ENCODE measurements at regions not wholly inside any gene's neighbourhood (a gene's known extent, or its start where the extent isn't known, plus 50 kb on each side); places are given as distances from the start of the nearest gene placed in this dataset.
A peak's percentile ranks its signal among the peaks of the same experiment; 100 is the strongest.
"Not testable (repeated sequence)": the region's sequence is repeated elsewhere in the genome, so short reads cannot be mapped to it uniquely, and the experiment has no call there.

DNA sequence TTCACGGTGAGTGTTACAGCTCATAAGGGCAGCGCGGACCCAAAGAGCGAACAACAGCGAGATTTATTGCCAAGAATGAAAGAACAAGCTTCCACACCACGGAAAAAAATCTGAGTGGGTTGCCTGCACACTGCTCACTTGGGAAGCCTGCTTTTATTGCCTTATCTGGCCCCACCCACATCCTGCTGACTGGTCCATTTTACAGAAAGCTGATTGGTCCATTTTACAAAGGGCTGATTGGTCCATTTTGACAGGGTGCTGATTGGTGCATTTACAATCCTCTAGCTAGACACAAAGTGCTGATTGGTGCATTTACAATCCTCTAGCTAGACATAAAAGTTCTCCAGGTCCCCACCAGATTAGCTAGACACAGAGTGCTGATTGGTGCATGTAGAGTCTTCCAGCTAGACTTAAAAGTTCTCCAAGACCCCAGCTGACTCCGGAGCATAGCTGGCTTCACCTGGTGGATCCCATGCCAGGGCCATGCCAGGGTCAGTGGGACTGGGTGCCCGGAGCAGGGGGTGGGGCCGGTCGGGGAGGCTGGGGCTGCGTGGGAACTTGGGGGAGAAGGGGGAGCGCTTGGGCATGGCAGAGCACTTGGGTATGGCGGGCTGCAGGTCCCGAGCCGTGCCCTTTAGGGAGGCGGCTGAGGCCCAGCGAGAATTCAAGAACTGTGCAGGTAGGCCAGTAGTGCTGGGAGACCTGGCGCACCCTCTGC is 75.4 kb upstream of the ATP1A1 start:
- no peak for DNase-seq (ENCODE audit: low spot score)

DNA sequence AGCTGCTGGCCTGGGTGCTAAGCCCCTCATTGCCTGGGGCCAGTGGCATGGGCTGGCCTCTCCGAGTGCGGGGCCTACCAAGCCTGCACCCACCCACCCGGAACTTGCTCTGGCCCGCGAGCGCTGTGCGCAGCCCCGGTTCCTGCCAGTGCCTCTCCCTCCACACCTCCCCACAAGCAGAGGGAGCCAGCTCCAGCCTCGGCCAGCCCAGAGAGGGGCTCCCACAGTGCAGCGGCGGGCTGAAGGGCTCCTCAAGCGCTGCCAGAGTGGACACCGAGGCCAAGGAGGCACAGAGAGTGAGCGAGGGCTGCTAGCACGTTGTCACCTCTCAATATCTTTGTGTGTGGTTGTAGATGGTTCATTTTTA is 74.8 kb upstream of the ATP1A1 start:
- not testable (repeated sequence) for DNase-seq (ENCODE audit: low spot score)

DNA sequence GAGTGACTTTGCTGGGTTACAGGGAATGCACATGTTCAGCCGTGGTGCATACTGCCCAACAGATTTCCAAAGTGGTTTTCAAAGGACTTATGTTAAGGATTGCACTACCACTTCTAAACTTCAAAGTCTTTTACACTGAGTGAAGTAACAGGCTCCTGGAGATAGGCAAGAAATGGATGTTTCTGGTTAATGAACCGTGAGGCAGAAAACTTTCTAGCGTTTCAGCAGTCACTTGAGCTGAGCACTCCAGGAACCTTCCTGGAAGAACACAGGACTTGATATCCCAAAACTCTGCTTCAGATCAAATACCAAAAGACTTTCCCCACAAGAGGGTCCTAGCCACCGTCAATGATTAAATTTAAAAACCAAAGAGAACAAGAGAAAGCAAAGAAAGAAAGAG is 74.3 kb upstream of the ATP1A1 start:
- DNase-seq (ENCODE audit: low spot score), result no peak

DNA sequence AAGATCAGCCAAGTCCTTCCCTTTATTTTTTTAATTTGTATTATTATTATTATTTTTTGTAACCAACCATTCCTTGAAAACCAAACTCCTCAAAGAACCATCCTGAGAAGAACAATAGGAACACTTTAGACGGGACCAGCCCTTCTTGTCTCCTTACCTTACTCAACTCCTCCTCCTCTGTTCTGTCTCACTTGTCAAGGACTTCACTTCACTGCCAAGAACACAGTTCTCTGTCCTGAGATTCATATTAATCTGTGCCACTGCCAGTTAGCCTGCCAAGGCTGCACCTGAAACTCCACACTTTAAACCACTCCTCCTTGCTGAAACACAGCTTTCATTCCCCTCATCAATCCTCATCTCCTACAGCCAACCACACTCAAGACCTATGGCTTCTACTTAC is 73.8 kb upstream of the ATP1A1 start:
- no peak for DNase-seq (ENCODE audit: low spot score)

DNA sequence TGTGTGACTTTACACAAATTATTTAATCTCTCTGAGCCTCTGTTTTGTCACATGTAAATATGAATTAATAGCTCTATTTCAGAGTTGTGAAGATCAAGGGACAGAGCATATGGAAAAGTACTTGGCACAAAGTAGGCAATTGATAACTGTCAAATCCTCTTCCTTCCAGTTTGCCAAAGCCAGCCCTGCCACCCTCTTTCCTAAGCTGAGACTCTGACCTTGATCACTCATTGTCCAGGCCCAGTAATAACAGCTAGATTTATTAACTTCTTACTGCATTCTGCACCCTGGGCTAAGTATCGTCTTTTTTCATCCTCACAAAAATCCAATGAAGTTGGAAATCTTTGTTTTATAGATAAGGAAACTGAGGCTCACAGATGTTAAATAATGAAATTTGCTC is 70.8 kb upstream of the ATP1A1 start:
- no peak for DNase-seq (ENCODE audit: low spot score)

DNA sequence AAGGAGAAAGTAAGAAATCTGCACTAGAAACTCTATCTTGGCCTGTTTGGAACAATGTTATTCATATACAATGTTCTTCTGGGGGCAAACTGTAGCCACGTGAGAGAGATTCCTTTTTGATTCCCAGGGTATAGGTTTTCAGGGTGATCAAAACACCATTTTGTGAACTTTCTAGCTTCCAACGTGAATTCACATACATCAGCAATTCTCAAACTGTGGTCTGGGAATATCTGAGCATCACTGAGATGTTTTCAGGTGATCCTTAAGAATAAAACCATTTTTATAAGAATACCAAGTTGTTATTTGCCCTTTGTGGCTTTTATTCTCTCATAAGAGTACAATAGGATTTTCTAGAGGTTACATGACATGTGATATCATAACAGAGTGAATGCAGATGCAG is 66.9 kb upstream of the ATP1A1 start:
- no peak for DNase-seq (ENCODE audit: low spot score)

DNA sequence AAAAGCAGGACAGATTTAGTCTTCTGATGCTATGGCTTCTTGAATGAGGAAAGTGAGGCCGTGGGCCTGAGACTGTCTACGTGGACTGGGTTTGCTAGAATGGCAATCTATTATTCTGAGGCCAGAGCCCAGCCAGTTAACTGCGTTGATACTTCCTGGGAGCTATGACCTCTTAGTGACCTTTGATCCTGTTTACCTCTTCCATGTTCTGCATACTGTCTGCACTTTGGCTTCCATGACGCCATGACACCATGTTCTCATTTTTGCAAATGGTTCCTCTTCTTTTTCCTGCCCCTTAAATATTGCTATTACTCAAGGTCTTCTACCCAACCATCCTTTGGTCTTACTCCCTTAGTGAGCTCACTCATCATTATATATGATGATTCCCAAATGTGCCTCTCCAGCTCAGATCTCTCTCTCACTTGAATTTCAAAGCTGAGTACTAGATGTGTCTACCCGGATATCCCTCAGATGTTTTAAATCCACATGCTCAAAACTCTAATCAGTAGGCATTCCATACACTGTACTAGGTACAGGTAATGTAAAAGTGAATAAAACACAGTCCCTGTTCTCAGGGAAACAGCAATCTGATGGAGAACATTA is 66.1 kb upstream of the ATP1A1 start:
- DNase-seq (ENCODE audit: low spot score), result no peak

DNA sequence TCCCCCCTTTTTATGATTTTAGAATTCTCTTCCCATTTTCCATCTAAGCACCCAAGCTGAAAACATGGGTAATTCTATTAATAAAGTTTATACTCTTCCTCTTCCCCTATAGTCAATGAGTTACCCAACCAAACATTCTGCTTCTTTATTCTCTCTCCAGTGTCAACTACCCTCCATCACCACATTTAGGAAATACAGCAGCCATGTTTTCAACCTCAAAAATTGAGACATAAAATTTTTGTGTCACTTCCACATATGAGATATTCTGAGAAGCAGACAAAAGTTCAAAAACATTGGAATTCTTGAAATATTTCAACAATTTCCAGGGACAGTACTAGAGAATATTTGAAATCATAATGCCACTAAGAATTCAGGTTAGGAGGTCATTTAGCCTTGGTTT is 64.8 kb upstream of the ATP1A1 start:
- DNase-seq (ENCODE audit: low spot score), result no peak

DNA sequence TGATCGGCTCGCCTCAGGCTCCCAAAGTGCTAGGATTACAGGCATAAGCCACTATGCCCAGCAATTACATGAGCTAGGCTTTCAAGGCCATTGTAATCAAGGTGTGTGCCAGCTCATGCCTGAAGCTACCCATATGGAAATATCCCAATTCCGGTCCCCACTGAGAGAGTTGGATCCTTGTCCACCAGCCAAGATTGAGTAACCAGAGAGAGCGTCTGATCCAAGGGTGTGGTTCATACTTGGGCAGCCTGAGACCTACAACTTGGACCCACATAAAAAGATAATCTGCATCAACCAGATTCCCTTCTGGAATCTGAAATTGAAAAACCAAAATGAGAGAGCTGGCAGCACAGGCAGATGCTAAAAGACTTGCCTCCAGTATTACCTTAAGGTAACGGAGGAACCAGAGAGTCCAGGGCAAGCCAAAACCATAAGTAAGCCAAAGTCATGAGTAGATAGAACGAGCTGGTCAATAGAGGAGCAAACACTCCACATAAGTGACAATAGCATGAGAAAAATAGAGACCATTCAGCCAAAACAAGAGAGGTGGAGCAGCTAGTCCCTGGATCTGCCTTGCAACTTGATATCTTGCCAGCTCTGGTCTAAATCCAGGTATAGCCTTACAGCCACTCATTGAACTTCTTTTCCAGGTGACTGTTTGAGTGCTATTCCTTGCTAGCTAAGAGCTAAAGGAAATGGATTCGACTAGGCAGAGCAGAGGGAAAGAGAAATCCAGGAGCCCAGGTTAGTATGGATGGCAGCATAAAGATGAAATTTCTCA is 63.8 kb upstream of the ATP1A1 start:
- no peak for DNase-seq (ENCODE audit: low spot score)

DNA sequence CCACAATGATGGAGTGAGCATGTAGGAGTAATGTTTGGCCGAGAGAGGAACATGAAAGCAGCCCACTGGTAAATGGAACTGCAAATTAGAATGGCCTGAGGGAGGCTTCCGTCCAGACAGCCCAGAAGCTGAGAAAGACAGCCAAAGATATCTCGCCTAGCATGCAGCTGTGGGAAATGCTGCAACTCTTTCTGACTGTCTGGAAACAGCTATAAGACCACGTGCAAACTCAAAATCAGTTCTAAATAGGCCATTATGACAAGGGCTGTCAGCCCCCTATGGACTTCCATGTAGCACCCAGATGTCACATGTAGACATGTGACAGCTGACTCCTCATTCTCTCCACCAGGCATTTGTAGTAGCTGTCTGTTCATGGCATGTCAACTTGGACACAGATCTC is 62.9 kb upstream of the ATP1A1 start:
- no peak for DNase-seq (ENCODE audit: low spot score)

DNA sequence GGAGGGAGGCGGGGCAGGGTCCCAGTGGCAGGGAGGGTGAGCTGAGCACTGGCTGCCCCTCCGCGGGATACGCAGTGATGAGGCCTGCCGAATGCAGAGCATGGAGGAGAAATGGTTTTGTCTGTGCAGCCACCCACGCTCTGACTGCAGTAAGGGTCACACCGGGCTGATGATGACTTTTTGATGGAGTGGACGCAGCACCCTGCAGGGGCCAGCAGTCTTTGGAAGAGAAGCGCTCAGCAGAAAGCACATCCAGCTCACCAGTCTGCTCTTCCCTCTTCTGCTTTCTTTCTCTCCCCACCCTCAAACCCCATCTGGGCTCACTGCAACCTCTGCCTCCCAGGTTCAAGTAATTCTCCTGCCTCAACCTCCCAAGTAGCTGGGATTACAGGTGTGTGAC is 61.9 kb upstream of the ATP1A1 start:
- DNase-seq (ENCODE audit: low spot score), result no peak

DNA sequence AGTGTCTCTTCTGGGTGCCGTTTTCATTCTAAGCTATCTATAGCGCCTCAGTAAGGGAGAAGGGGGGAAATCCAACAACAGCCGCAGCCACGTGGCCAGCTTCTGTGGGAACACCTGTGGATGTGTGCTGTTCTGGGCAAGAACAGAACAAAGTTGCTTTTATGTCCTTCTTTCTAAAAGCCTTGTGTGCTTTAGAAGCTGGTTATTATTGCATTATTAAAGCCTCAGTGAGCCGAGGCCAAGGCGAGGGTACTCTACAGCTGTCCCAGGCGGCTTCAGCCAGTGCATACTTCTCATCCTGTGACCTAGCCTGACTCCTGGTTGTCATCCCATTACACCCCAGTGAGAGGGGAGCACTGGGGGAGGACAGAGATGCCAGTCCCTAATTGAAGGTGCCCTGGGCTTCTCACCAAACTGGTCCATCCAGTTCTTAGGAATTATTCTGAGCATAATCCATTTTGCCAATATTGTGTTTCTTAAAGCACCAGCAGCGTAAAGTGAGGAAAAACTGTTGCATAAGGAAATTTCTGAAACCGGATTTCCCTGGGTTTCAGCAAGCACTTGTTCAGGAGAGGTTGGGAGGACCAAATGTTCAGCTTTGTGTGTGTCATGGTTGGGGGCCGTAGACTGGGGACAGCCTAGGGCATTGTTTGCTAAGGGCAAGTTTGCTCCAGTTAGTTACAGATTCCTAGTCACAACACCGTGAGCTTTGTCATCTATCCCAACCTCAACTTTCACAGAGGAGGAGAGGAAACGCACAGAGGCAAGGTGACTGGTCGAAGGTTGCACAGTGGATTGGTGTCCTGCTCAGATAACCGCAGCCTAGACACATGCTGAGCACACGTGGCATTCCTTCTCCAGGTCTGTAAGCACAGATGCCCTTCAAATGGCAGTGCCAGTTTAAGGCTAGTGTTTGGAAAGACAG is 61.0 kb upstream of the ATP1A1 start:
- peak; percentile 28 for DNase-seq (ENCODE audit: low spot score)

DNA sequence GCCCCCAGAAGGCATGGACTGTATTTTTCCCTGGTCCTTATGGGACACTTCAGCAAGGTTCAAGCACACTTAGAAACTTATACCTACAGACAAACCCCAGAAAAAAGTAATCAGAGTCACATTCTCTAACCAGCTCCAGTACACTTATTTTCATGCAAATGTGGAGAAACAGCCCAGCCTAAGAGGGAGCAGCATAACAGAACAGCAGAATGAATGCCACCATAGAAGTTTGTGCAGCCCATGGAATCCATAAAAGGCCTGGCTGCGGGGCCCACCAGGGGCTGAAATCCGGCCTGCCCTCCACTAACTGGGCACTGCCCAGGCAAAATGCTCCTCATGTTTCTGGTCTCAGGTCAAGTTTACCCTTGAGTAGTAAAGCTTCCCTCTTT is 60.4 kb upstream of the ATP1A1 start:
- no peak for DNase-seq (ENCODE audit: low spot score)

DNA sequence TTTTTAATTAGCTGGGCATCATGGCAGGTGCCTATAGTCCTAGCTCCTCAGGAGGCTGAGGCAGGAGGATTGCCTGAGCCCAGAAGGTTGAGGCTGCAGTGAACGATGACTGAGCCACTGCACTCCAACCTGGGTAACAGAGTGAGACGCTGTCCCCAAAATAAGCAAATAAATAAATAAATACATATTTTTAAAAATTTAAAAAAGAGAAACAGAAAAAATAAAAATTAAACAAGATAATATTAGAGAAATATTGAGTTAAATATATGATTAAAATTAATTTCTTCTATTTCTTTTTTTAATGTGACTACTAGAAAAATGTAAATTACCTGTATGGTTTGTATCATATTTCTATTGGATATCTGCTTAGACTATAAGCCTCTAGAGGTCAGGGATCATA is 59.3 kb upstream of the ATP1A1 start:
- no peak for DNase-seq (ENCODE audit: low spot score)

DNA sequence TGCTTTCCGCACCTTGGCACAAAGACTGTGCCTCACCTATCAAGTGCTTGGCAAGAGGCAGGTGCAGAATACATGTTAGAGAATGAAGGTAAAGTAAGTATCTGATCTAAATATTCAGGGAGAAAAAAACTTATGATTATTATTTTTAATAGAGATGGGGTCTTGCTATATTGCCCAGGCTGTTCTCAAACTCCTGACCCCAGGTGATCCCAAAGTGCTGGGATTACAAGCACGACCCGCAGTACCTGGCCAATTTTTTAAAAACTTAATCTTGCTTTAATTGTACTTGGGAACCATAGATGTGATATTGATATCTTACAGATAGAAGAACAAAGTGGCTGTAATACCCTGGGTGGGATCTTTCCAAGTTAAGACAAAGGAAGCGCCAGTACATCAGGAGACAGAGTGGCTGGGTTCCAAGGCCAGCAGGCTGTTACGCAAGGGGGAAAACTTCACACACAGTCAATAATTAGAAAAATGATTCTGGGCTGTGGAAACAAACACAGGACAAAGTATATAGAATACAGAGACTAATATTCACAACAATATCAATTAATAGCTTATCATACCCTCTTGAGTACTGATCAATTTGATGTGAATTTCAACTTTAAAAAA is 58.6 kb upstream of the ATP1A1 start:
- DNase-seq (ENCODE audit: low spot score), result no peak

DNA sequence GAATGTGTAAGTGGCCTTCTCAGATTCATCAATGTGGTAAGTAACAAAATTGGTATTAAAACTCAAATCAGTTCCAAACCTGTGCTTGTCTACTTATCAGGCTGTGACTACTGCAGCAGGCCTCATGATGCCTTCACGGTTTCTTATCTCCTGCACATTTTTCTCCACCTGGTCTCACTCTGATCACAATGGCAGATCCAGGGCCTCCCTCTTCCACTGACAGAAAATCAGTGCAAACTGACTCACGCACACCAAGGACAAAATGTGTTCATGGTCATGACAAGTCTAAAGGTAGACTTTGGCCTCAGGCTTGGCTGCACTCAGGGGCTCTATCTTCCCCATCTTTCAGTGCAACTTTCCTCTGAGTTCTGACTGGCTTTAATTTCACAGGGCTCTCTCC is 56.7 kb upstream of the ATP1A1 start:
- no peak for DNase-seq (ENCODE audit: low spot score)

DNA sequence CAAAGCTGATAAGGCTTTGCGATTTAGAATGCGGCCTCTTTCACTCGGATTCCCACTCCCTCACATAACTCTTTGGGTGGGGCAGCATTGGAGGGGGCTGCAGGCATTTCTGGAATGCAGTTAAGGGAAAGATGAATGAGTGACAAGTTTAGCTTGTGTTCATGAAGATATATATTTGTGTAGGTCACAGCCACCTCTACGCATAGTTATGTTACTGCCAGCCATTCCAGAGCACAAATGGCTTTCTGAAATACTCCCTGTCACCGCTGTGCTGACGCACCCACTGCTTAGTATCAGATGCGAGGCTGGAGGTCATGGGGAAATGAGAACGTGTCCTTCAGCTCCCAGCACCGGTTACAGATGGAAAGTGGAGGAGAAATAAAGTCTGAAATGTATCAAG is 54.1 kb upstream of the ATP1A1 start:
- DNase-seq (ENCODE audit: low spot score), result no peak

DNA sequence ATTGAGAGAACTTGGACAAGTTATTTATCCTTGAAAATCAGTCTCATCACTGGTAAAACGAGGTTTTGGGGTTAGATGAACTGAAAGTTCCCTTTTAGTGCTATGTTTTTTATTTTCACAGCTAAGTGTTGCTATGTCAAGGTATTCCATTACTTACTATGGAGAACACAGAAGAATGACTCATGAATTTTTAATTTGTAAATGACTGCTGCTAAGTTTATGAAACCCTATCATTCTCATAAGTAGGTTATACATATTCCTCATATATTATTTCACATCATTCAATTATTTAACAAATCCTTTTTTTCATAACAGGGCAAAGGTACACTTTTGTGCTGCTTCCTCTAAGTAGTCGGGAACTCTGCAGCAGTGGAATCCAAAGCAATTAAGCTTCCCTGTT is 52.2 kb upstream of the ATP1A1 start:
- DNase-seq (ENCODE audit: low spot score), result no peak

DNA sequence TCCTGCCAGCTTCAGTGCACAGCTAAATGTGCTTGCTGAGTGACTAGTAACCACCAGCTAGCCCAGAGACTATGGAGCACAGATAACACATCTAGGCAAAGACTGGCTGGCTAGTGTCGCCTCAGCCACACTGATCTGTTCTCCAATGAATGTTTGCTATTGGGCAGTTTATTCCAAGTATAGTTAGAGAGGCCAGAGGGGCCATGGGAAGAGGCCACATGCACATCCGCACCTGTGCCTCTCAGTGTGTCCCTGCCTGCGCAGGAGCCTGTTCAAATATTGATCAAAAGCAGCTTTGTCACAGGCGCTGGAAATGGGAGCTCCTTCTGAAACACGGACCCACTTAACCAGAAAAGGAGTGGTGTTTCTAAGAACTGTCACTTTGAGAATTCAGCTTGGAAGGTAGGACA is 51.3 kb upstream of the ATP1A1 start:
- DNase-seq (ENCODE audit: low spot score), result no peak

DNA sequence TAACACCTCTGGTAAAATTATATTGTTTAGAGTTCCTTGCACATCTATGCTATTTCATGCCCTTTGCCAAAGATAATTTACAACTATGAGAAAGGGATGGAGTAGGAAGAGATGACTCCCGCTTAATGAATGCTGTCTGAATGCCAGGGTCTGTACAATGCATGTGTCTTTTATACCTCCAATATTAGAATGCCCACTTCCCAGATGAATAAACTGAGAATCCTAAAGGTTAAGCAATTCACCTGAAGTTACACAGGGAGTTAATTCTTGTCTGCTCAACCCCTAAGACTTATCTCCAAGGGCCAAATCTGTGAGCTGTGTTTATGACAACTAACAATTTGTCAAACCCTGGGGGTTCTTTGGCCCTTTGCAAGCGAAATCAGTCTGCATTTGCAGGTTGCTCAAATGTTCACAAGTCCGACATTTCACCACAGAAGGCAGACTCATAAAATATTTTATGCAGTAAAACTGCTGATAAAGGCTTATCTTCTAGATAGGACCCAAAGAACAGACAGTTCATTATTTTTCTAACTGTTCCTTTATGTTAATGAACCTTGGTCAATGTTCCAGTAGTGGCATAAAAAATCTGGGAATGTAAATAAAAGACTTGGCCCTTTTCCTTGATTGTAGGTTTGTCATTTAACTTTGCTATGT is 50.2 kb upstream of the ATP1A1 start:
- DNase-seq (ENCODE audit: low spot score), result no peak
